ENCODE measurements at regions not wholly inside any gene's neighbourhood (a gene's known extent, or its start where the extent isn't known, plus 50 kb on each side); places are given as distances from the start of the nearest gene placed in this dataset.

DNA sequence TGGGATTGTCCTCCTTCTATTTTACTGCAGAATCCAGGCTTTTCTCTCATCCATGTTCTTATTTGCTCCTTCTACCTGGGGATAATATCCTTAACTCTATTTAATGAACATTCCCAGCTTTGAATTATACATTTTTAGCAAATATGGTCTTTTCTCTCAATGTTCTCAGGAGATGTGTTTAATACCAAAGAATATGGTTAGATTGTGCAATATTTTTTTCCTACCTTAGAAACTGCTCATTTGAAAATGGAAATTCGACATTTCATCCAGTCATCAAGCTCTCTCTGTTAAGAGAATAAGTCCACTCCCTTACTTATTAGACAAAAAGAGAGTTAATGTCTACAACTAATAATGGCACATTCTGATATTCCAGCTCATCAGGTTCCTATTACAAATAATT lies 160.4 kb upstream of the GULP1 start:
- Histone ChIP-seq H3K36me3 (replicated peaks in 1 of 2; ENCODE audit: control insufficient read depth in 1 of 2, insufficient read depth in 2 of 2, low read length in 2 of 2) (no peaks in the 10 kb centered on the region), H2AFZ (ENCODE audit: insufficient read depth, low read depth, low read length, poor library complexity, severe bottlenecking) (no peak overlapping the region), H4K20me1 (ENCODE audit: insufficient read depth, low read length) (no peaks in the 10 kb centered on the region), H3K9ac (ENCODE audit: insufficient read depth, low read length, poor library complexity, severe bottlenecking) (no peak overlapping the region), H3K4me1 (ENCODE audit: control insufficient read depth in 1 of 2, insufficient read depth in 2 of 2, low read length in 2 of 2) (no peaks in the 10 kb centered on the region), H3K79me2 (ENCODE audit: insufficient read depth, low read length) (no peaks in the 10 kb centered on the region), H3K27ac (ENCODE audit: low read depth in 1 of 2, low read length in 2 of 2) (no peak overlapping the region), H3K9me3 (replicated peaks in 1 of 2; ENCODE audit: control insufficient read depth in 1 of 2, insufficient read depth in 1 of 2, low read length in 2 of 2) (no peaks in the 10 kb centered on the region), H3K4me3 (replicated peaks in 1 of 3; ENCODE audit: low read depth in 2 of 3, low read length in 3 of 3) (no peak overlapping the region), H3K27me3 (ENCODE audit: control insufficient read depth in 2 of 2, insufficient read depth in 2 of 2, low read length in 2 of 2) (no peaks in the 10 kb centered on the region), H3K4me2 (replicated peaks; ENCODE audit: extremely low read depth, low read length, poor library complexity, severe bottlenecking) (no peak overlapping the region)
- no peak for TF ChIP-seq CTCF (IDR thresholded peaks at IDR 0.05)
- H3K27me3 Mint-ChIP-seq (ENCODE audit: low read depth in 3 of 3), result no peaks in the 10 kb centered on the region
- H3K4me3 Mint-ChIP-seq, result no peak overlapping the region
- no CpG with 5 or more reads among the region's 1 CpG for WGBS (ENCODE audit: insufficient coverage)
- intact Hi-C loops (cut with micrococcal nuclease), result no loop called here
- no peaks in the 10 kb centered on the region for H3K9me3 Mint-ChIP-seq
- H3K36me3 Mint-ChIP-seq, result no peaks in the 10 kb centered on the region
- no peak for DNase-seq
- no peaks in the 10 kb centered on the region for H3K4me1 Mint-ChIP-seq
- H3K27ac Mint-ChIP-seq, result no peak overlapping the region

DNA sequence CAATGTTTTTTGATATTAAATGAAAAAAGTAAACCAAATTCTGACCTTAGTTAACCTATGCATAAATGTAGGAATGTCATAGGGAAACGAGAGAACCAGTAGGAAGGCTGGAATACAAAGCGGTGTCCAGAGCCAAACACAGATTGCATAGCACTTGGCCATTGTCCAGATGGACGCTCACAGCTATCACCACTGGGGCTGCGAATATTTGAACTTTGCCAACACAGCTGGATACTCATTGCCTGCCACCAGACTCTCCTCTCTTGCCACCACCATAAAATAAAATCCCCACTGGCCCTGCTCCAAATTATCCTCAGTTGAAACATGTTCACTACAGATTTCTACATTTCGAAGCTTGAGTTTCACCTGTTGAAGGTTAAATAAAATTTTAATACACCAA lies 159.3 kb upstream of the GULP1 start:
- no peak for TF ChIP-seq CTCF (IDR thresholded peaks at IDR 0.05)
- Histone ChIP-seq H3K4me1 (ENCODE audit: control insufficient read depth in 1 of 2, insufficient read depth in 2 of 2, low read length in 2 of 2) (no peaks in the 10 kb centered on the region), H3K4me2 (replicated peaks; ENCODE audit: extremely low read depth, low read length, poor library complexity, severe bottlenecking) (no peak overlapping the region), H4K20me1 (ENCODE audit: insufficient read depth, low read length) (no peaks in the 10 kb centered on the region), H3K27ac (ENCODE audit: low read depth in 1 of 2, low read length in 2 of 2) (no peak overlapping the region), H2AFZ (ENCODE audit: insufficient read depth, low read depth, low read length, poor library complexity, severe bottlenecking) (no peak overlapping the region), H3K27me3 (ENCODE audit: control insufficient read depth in 2 of 2, insufficient read depth in 2 of 2, low read length in 2 of 2) (no peaks in the 10 kb centered on the region), H3K36me3 (replicated peaks in 1 of 2; ENCODE audit: control insufficient read depth in 1 of 2, insufficient read depth in 2 of 2, low read length in 2 of 2) (no peaks in the 10 kb centered on the region), H3K9me3 (replicated peaks in 1 of 2; ENCODE audit: control insufficient read depth in 1 of 2, insufficient read depth in 1 of 2, low read length in 2 of 2) (no peaks in the 10 kb centered on the region), H3K4me3 (replicated peaks in 1 of 3; ENCODE audit: low read depth in 2 of 3, low read length in 3 of 3) (no peak overlapping the region), H3K9ac (ENCODE audit: insufficient read depth, low read length, poor library complexity, severe bottlenecking) (no peak overlapping the region), H3K79me2 (ENCODE audit: insufficient read depth, low read length) (no peaks in the 10 kb centered on the region)
- H3K4me3 Mint-ChIP-seq, result no peak overlapping the region
- H3K9me3 Mint-ChIP-seq, result no peaks in the 10 kb centered on the region
- H3K27me3 Mint-ChIP-seq (ENCODE audit: low read depth in 3 of 3), result no peaks in the 10 kb centered on the region
- intact Hi-C loops (cut with micrococcal nuclease), result no loop called here
- H3K36me3 Mint-ChIP-seq, result no peaks in the 10 kb centered on the region
- no peak overlapping the region for H3K27ac Mint-ChIP-seq
- WGBS (ENCODE audit: insufficient coverage), result 89% methylated on average over 4 of the region's 5 CpGs
- DNase-seq, result no peak
- no peaks in the 10 kb centered on the region for H3K4me1 Mint-ChIP-seq

Data from CD14-positive monocyte (primary cell).